ENCODE measurements at regions not wholly inside any gene's neighbourhood (a gene's known extent, or its start where the extent isn't known, plus 50 kb on each side); places are given as distances from the start of the nearest gene placed in this dataset.

- no peak for TF ChIP-seq SIN3A (conservative IDR thresholded peaks at IDR 0.05 in 1 of 2, IDR thresholded peaks at IDR 0.05 in 1 of 2; ENCODE audit: low read depth in 1 of 2, low read length in 2 of 2)
- TF ChIP-seq YY1 (IDR thresholded peaks at IDR 0.05; ENCODE audit: low read depth, low read length), result no peak
- no peak for TF ChIP-seq EP300 (IDR thresholded peaks at IDR 0.05; ENCODE audit: borderline replicate concordance in 1 of 2, low read depth in 2 of 2, low read length in 2 of 2)
- TF ChIP-seq CTCF (IDR thresholded peaks at IDR 0.05; ENCODE audit: control extremely low read depth in 1 of 3, insufficient read depth in 1 of 3, low read depth in 1 of 3, low read length in 3 of 3), result no peak
- no peak for TF ChIP-seq JUN (IDR thresholded peaks at IDR 0.05; ENCODE audit: low read depth, low read length)
- TF ChIP-seq POLR2A (IDR thresholded peaks at IDR 0.05; ENCODE audit: control extremely low read depth in 1 of 2, low read depth in 2 of 2, low read length in 2 of 2), result no peak
- TF ChIP-seq POU5F1 (IDR thresholded peaks at IDR 0.05; ENCODE audit: low read depth, low read length), result no peak
- no peak for TF ChIP-seq MAFK (IDR thresholded peaks at IDR 0.05; ENCODE audit: low read depth, low read length)
Observed at GRCh38 chr9:134500931-134501760, 140.5 kb upstream of the COL5A1 start.
